SU-DHL-6 (cell line): ENCODE measurements at regions not wholly inside any gene's neighbourhood (a gene's known extent, or its start where the extent isn't known, plus 50 kb on each side); places are given as distances from the start of the nearest gene placed in this dataset.

Experiments
- H2AFZ ChIP-seq: fragments of 200-600 bp; sonication (generic); 2 replicates; pipeline ENCODE4 v1.6.1; 2014; ENCODE audit warnings: low read depth, mild to moderate bottlenecking, moderate library complexity, mixed read lengths, antibody characterized with exemption, low read length; ENCODE audit not compliant: severe bottlenecking
- H3F3A ChIP-seq: fragments of 200-600 bp; shearing (Covaris generic); 2 replicates; pipeline ENCODE4 v1.6.0; 2016; ENCODE audit warnings: antibody characterized with exemption, mild to moderate bottlenecking; ENCODE audit not compliant: insufficient read depth
- H3K27ac ChIP-seq: fragments of 200-600 bp; sonication (generic); 2 replicates; pipeline ENCODE4 v1.5.1; 2016; ENCODE audit warnings: low read depth, mild to moderate bottlenecking, low read length, moderate library complexity, mixed read lengths
- H3K27me3 ChIP-seq: fragments of 200-600 bp; sonication (generic), shearing (Covaris generic); 2 replicates; pipeline ENCODE4 v1.6.0; 2014; ENCODE audit warnings: mild to moderate bottlenecking, low read length
- H3K36me3 ChIP-seq: fragments of 200-600 bp; sonication (generic); 2 replicates; pipeline ENCODE4 v1.6.1; 2014; ENCODE audit warnings: mild to moderate bottlenecking, low read length, mixed read lengths
- H3K4me2 ChIP-seq: fragments of 300-600, 200-600 bp; shearing (Covaris generic), sonication (generic); 2 replicates; pipeline ENCODE4 v1.6.0; 2014; ENCODE audit warnings: low read length, low read depth, mild to moderate bottlenecking; ENCODE audit not compliant: poor library complexity, severe bottlenecking
- H3K4me3 ChIP-seq: fragments of 200-600 bp; sonication (generic); 2 replicates; pipeline ENCODE4 v1.5.1; 2014; ENCODE audit warnings: antibody characterized with exemption, low read length, mild to moderate bottlenecking, mixed read lengths; ENCODE audit not compliant: insufficient read depth, poor library complexity, severe bottlenecking
- H3K79me2 ChIP-seq: fragments of 200-600 bp; sonication (generic); 2 replicates; pipeline ENCODE4 v1.6.1; 2014; ENCODE audit warnings: mild to moderate bottlenecking, low read length, moderate library complexity; ENCODE audit not compliant: insufficient read depth
- H3K9ac ChIP-seq: fragments of 200-600 bp; sonication (generic); 2 replicates; pipeline ENCODE4 v1.7.0; 2014; ENCODE audit warnings: mild to moderate bottlenecking, low read length
- H3K9me2 ChIP-seq: fragments of 200-600 bp; sonication (generic); replicated peaks from 2 replicates; pipeline ENCODE4 v1.6.1; 2014; ENCODE audit warnings: low read length; ENCODE audit not compliant: insufficient read depth
- H3K9me3 ChIP-seq: fragments of 200-600 bp; sonication (generic); 2 replicates; pipeline ENCODE4 v1.6.1; 2014; ENCODE audit warnings: low read length, mixed read lengths; ENCODE audit not compliant: insufficient read depth
- H4K20me1 ChIP-seq: fragments of 200-600 bp; sonication (generic); 2 replicates; pipeline ENCODE4 v1.6.1; 2014; ENCODE audit warnings: low read depth, mild to moderate bottlenecking, antibody characterized with exemption, low read length, moderate library complexity, mixed read lengths
- EZH2phosphoT487 ChIP-seq: fragments of 200-600 bp; sonication (generic), shearing (Covaris generic); conservative IDR thresholded peaks from 2 replicates; pipeline ENCODE4 v1.6.1; 2018; ENCODE audit warnings: mild to moderate bottlenecking, antibody characterized with exemption, low read length, moderate library complexity, mixed read lengths
- TF ChIP-seq, protein P1 (sequence below): fragments of 200-600 bp; sonication (generic); IDR thresholded peaks from one replicate; pipeline ENCODE4 v1.5.1; 2017; ENCODE audit warnings: antibody characterized with exemption, mild to moderate bottlenecking, low read length, moderate library complexity; ENCODE audit not compliant: insufficient read depth, poor library complexity, severe bottlenecking

DNA sequence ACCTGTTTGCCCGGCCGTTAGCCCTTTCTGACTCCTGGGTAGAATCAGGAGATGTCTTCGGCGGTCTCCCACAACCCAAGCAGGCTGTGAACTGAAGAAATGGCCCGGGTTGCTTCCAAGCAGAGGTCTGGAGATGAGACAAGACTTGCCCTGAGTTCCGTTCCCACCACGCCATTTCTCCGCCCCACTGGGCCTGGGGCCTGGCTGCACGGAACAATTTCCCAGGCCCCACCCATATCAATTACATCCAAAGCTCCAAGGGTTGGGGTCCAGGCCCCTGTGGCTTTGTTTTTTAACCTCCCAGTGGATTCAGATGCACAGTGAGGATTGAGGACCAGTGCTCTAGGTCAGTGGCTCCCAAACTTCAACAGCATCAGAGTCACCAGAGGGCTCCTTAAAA is 214.5 kb upstream of the ARID1B start:
- no peak overlapping the region for H3K27ac ChIP-seq
- no peaks in the 10 kb centered on the region for H3K9me2 ChIP-seq
- no peaks in the 10 kb centered on the region for H3K27me3 ChIP-seq
- H3K9ac ChIP-seq: no peak overlapping the region
- no peak overlapping the region for H3K4me2 ChIP-seq
- TF ChIP-seq, protein P1, sequence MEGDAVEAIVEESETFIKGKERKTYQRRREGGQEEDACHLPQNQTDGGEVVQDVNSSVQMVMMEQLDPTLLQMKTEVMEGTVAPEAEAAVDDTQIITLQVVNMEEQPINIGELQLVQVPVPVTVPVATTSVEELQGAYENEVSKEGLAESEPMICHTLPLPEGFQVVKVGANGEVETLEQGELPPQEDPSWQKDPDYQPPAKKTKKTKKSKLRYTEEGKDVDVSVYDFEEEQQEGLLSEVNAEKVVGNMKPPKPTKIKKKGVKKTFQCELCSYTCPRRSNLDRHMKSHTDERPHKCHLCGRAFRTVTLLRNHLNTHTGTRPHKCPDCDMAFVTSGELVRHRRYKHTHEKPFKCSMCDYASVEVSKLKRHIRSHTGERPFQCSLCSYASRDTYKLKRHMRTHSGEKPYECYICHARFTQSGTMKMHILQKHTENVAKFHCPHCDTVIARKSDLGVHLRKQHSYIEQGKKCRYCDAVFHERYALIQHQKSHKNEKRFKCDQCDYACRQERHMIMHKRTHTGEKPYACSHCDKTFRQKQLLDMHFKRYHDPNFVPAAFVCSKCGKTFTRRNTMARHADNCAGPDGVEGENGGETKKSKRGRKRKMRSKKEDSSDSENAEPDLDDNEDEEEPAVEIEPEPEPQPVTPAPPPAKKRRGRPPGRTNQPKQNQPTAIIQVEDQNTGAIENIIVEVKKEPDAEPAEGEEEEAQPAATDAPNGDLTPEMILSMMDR: no peak
- no peak for TF ChIP-seq EZH2phosphoT487
- peaks cover 7% of the 10 kb centered on the region; the same call in 1 of the 2 replicates for H3F3A ChIP-seq
- no peaks in the 10 kb centered on the region for H3K36me3 ChIP-seq
- no peak overlapping the region for H3K4me3 ChIP-seq
- H4K20me1 ChIP-seq: no peaks in the 10 kb centered on the region
- no peak overlapping the region for H2AFZ ChIP-seq
- no peaks in the 10 kb centered on the region for H3K9me3 ChIP-seq
- no peaks in the 10 kb centered on the region for H3K79me2 ChIP-seq

DNA sequence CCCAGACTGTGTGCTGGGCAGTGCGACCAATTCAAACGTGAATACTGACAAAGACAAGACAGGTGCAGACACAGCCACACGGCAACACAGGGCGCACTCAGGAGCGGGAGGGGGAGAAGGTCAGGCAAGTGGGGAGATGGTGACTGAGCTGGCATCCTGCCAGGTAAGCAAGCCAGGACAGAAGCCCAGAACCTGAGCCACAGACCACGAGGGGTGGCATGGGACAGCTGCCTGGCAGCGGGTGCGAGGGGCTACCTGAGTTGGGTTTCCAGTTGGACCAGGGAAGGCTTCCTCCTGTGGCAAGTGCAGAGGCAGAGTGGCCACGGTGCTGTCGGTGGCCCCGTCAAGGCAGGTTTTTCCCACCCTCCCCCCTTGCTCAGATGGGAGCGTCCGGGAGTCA is 215.2 kb upstream of the ARID1B start:
- Histone ChIP-seq H3K9ac (no peak overlapping the region), H3K36me3 (no peaks in the 10 kb centered on the region), H3K27me3 (no peaks in the 10 kb centered on the region), H3K79me2 (no peaks in the 10 kb centered on the region), H3K27ac (no peak overlapping the region), H2AFZ (no peak overlapping the region), H3F3A (peaks cover 7% of the 10 kb centered on the region; the same call in 1 of the 2 replicates), H3K4me2 (no peak overlapping the region), H3K9me2 (no peaks in the 10 kb centered on the region), H3K4me3 (no peak overlapping the region), H3K9me3 (no peaks in the 10 kb centered on the region), H4K20me1 (no peaks in the 10 kb centered on the region)
- TF ChIP-seq, protein P1: no peak
- no peak for TF ChIP-seq EZH2phosphoT487

DNA sequence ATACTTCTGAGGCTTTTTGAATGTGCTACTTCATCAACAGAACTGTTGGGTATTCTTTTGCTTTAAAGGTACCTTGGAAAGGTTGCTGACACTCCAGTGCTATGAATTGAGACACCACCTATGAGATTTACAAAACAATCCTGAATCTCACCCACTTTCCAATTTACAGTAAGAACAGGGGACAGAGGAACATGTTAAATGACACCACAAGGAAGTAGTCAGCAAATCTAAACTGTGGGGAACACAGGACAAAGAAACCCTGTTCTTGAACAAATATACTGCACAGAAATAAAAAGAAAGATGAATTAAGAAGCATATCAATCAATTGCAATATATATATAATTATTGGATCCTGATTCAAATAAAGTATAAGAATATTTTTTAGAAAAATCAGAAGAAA is 216.7 kb upstream of the ARID1B start:
- no peak overlapping the region for H3K4me2 ChIP-seq
- no peaks in the 10 kb centered on the region for H3K9me3 ChIP-seq
- no peaks in the 10 kb centered on the region for H3K27me3 ChIP-seq
- no peaks in the 10 kb centered on the region for H3K9me2 ChIP-seq
- no peaks in the 10 kb centered on the region for H4K20me1 ChIP-seq
- no peak overlapping the region for H3K4me3 ChIP-seq
- H3K9ac ChIP-seq: no peak overlapping the region
- H3K27ac ChIP-seq: no peak overlapping the region
- no peaks in the 10 kb centered on the region for H3K79me2 ChIP-seq
- H3F3A ChIP-seq: peaks cover 7% of the 10 kb centered on the region; the same call in 1 of the 2 replicates
- H3K36me3 ChIP-seq: no peaks in the 10 kb centered on the region
- TF ChIP-seq, protein P1: no peak
- TF ChIP-seq EZH2phosphoT487: no peak
- no peak overlapping the region for H2AFZ ChIP-seq
